Umbilical cord (tissue), 1 donor: ENCODE measurements at regions not wholly inside any gene's neighbourhood (a gene's known extent, or its start where the extent isn't known, plus 50 kb on each side); places are given as distances from the start of the nearest gene placed in this dataset.
"Not testable (repeated sequence)": the region's sequence is repeated elsewhere in the genome, so short reads cannot be mapped to it uniquely, and the experiment has no call there.

Experiments used
- DNase-seq: peaks from one replicate; pipeline ENCODE4 v3.0.0-alpha.2; 2015; ENCODE audit warnings: low spot score

GRCh38 chr14:105999361-106000028 is 473.1 kb downstream of the TMEM121 start:
- DNase-seq = no peak

- not testable (repeated sequence) for DNase-seq
Measured at GRCh38 chr14:106000029-106000511, 473.7 kb downstream of the TMEM121 start.

GRCh38 chr14:106001277-106001676 is 474.9 kb downstream of the TMEM121 start:
- DNase-seq = not testable (repeated sequence)

DNA sequence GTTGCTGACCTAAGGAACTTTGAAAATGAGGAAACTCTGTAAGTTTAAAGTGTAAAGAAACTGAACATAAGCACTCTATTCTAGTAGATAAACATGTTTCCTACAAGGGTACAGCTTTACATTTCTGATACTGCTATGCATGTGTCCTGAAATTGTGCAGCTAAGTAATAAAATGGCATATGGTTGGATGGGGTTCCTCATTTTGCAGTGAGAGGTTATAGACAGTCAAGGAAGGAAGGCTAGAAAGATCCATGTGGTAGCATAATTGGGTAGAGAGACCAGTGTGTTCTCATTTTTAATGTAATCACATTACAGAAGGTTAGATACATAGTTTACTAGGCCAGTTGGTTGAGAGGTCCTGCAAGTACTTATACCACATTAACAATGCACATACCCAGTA is 477.0 kb downstream of the TMEM121 start:
- DNase-seq = no peak

- not testable (repeated sequence) for DNase-seq
Measured at GRCh38 chr14:106004937-106005795, 478.8 kb downstream of the TMEM121 start.

- not testable (repeated sequence) for DNase-seq
Measured at GRCh38 chr14:106006043-106006442, 479.7 kb downstream of the TMEM121 start.

DNA sequence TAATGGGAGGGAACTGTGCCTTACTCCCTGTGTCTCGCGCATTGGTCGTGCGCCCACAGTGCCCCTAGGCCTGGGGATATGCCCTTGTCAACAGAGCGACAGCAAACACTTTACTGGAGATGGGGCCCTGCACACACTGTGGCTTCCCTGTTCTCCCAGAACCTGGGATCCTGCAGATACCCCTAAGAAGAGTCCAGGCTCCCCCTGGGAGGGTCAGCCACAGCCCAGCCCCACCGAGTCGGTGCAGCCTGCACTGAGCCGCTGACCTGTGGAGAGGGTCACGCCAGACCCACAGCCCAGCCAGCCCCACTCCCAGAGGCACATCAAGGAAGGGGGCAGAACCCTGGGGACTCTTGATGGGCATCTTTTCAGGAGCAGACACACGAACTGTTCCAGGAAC is 480.3 kb downstream of the TMEM121 start:
- not testable (repeated sequence) for DNase-seq

- DNase-seq = no peak
Measured at GRCh38 chr14:106010783-106011182, 484.4 kb downstream of the TMEM121 start.

- DNase-seq = not testable (repeated sequence)
Measured at GRCh38 chr14:106011631-106012360, 485.4 kb downstream of the TMEM121 start.

- DNase-seq = not testable (repeated sequence)
Measured at GRCh38 chr14:106012361-106012725, 486.0 kb downstream of the TMEM121 start.

DNA sequence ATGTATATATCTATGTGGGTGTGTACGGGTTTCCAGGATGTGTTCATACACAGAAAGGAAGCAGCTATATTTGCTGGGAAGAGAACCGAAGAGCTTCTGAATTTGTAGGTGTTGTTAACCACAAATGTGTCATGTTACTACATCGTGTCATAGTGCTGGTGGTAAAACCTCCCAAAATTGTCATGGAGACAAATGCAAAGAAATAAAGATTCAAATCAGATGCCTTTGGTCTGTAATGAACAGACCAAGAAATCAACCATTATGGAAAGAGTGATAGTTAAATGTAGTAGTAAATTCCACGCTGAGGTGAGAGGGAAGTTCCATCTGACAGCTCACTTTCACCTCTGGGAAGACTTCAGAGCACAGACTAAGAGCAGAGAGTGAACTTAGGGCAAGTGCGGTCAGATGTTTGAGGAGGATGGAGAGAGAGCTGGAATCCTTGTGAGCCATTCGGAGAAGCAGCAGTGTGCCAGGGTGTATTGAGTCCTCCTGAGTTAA is 487.5 kb downstream of the TMEM121 start:
- DNase-seq = no peak

GRCh38 chr14:106017952-106018351 is 491.6 kb downstream of the TMEM121 start:
- DNase-seq = not testable (repeated sequence)

DNA sequence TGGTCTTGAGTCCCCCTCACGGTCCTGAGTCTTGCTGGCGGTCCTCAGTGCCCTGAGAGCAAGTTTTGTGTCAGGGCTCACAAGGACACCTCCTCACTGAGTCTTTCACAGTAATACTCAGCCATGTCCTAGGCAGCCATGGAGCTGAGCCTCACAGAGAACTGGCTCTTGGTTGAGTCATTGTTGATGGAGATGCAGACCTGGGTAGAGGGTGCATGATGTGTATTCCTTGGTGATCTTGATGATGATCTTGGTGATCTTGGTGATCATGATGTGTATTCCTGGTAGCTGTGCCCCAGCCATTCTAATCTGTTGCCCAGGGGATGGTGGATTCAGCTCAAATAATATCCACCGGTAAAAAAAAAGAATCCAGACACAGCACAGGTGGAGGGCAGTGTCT is 495.4 kb downstream of the TMEM121 start:
- DNase-seq = no peak

DNA sequence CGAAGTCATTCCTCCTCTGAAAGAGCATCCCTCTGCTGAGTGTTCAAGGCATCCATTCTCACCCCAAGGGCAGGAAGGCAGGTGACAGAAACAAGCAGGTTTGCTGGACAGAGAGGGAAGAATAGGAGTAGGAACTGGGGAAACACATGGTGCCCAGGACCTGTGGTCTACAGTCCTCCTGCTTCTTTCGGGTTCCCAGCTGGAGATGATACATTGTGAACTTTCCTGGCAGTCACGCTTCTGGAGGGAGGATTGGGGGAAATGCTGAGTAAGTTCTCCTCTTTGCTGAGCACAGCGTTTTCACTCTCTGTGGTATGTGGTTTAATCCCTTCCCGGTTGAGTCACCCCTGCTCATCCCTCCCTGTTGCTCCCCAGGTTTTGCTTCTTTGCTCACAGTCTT is 496.3 kb downstream of the TMEM121 start:
- not testable (repeated sequence) for DNase-seq

DNA sequence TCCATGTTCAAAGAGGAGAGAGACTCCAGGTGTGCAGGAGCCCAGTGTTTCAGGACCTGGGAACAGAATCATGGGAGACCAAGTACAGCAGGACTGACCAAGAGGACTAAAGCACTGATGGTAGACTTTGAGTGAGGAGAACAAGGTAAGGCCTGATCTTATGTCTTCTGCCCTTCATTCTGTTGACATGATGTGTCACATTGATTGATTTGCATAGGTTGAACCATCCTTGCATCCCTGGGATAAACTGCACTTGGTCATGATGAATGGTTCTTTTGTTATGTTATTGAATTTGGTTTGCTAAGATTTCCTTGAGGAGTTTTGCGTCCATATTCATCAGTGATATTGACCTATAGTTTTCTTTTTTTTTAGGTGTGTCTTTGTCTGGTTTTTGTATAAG is 497.0 kb downstream of the TMEM121 start:
- no peak for DNase-seq

- no peak for DNase-seq
Measured at GRCh38 chr14:106024983-106025604, 498.7 kb downstream of the TMEM121 start.

- no peak for DNase-seq
Measured at GRCh38 chr14:106026026-106026425, 499.6 kb downstream of the TMEM121 start.

- not testable (repeated sequence) for DNase-seq
Measured at GRCh38 chr14:106027759-106028158, 501.4 kb downstream of the TMEM121 start.

DNA sequence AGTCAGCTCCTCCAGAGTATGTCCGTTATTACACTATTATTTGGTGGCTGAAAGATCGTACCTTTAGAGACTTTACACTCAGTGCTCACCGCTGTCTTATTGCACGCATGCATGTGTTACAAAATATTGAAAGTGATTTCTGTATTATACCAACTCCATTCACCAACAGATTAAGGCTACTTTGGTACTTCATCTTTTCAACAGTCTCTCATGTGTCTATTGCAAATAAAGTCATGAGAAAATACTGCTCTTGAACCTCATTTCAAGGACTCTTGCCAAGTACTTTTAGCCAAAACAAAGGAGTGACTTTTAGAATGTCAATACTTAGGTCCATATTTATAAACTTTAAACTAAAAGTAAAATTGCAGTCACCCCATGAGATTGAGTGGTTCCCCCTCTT is 503.6 kb downstream of the TMEM121 start:
- no peak for DNase-seq

GRCh38 chr14:106037380-106037779 is 511.0 kb downstream of the TMEM121 start:
- DNase-seq = no peak

DNA sequence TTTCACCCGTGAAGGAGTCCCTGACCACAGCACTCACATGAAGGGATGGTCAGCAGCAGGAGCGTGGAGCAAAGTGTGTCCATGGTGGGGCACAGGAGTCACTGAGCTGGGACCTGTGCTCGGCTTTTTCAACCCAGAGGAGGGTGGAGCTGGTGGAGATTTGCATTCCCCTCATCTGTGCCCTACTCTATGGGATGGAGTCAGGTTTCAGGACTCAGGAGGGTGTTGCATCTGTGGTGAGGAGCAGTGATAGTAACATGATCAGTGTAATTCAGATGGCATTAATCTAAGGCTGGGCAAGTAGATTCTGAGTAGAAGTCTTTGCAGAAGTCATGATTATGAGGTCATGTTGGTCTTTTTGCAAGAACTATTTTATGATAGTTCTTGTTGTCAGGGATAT is 511.9 kb downstream of the TMEM121 start:
- no peak for DNase-seq
